ENCODE measurements at regions not wholly inside any gene's neighbourhood (a gene's known extent, or its start where the extent isn't known, plus 50 kb on each side); places are given as distances from the start of the nearest gene placed in this dataset.

GRCh38 chr5:101142102-101142501 lies 239.0 kb upstream of the ST8SIA4 start:
- Histone ChIP-seq H3K4me3 (no peak overlapping the region), H3K4me1 (ENCODE audit: insufficient read depth) (no peaks in the 10 kb centered on the region), H3K9me3 (no peaks in the 10 kb centered on the region), H3K27me3 (no peaks in the 10 kb centered on the region), H3K36me3 (no peaks in the 10 kb centered on the region), H3K27ac (no peak overlapping the region)
- 87 to 95% (median 89%) methylated on average over 3 of the region's 3 CpGs for WGBS, 3 donors
- TF ChIP-seq EP300 (IDR thresholded peaks at IDR 0.05) (no peak), POLR2A (IDR thresholded peaks at IDR 0.05) (no peak), CTCF (IDR thresholded peaks at IDR 0.05) (no peak)
- intact Hi-C loops (cut with DNase I): no loop called here
- DNase-seq: no peak

GRCh38 chr5:101136454-101136853 lies 233.4 kb upstream of the ST8SIA4 start:
- no peaks in the 10 kb centered on the region for H3K4me1 ChIP-seq (ENCODE audit: insufficient read depth)
- 62 to 89% (median 67%) methylated on average over 3 of the region's 3 CpGs for WGBS, 3 donors
- H3K27me3 ChIP-seq: no peaks in the 10 kb centered on the region
- no peaks in the 10 kb centered on the region for H3K36me3 ChIP-seq
- no peaks in the 10 kb centered on the region for H3K9me3 ChIP-seq
- no peak overlapping the region for H3K4me3 ChIP-seq
- no peak for TF ChIP-seq CTCF (IDR thresholded peaks at IDR 0.05)
- TF ChIP-seq POLR2A (IDR thresholded peaks at IDR 0.05): no peak
- no peak for TF ChIP-seq EP300 (IDR thresholded peaks at IDR 0.05)
- DNase-seq: no peak
- intact Hi-C loops (cut with DNase I): no loop called here
- no peak overlapping the region for H3K27ac ChIP-seq

- intact Hi-C loops (cut with DNase I): no loop called here
- Histone ChIP-seq H3K4me3 (no peak overlapping the region), H3K27me3 (no peaks in the 10 kb centered on the region), H3K27ac (no peak overlapping the region), H3K36me3 (no peaks in the 10 kb centered on the region), H3K4me1 (ENCODE audit: insufficient read depth) (no peaks in the 10 kb centered on the region), H3K9me3 (no peaks in the 10 kb centered on the region)
- no peak for DNase-seq
- TF ChIP-seq CTCF (IDR thresholded peaks at IDR 0.05) (no peak), POLR2A (IDR thresholded peaks at IDR 0.05) (no peak), EP300 (IDR thresholded peaks at IDR 0.05) (no peak)
- WGBS, 3 donors: 88 to 94% (median 92%) methylated on average over 2 of the region's 2 CpGs
Measured at GRCh38 chr5:101123363-101123762, 220.3 kb upstream of the ST8SIA4 start.

GRCh38 chr5:101112645-101113044 lies 209.6 kb upstream of the ST8SIA4 start:
- H3K27me3 ChIP-seq: no peaks in the 10 kb centered on the region

More at GRCh38 chr5:101112645-101113044, 209.6 kb upstream of the ST8SIA4 start:
- DNase-seq: no peak
- H3K27ac ChIP-seq: no peak overlapping the region
- TF ChIP-seq CTCF (IDR thresholded peaks at IDR 0.05) (no peak), EP300 (IDR thresholded peaks at IDR 0.05) (no peak), POLR2A (IDR thresholded peaks at IDR 0.05) (no peak)
- no peaks in the 10 kb centered on the region for H3K4me1 ChIP-seq (ENCODE audit: insufficient read depth)
- H3K9me3 ChIP-seq: no peaks in the 10 kb centered on the region
- H3K4me3 ChIP-seq: no peak overlapping the region
- no peaks in the 10 kb centered on the region for H3K36me3 ChIP-seq
- intact Hi-C loops (cut with DNase I): no loop called here
